ENCODE measurements at regions not wholly inside any gene's neighbourhood (a gene's known extent, or its start where the extent isn't known, plus 50 kb on each side); places are given as distances from the start of the nearest gene placed in this dataset.

DNA sequence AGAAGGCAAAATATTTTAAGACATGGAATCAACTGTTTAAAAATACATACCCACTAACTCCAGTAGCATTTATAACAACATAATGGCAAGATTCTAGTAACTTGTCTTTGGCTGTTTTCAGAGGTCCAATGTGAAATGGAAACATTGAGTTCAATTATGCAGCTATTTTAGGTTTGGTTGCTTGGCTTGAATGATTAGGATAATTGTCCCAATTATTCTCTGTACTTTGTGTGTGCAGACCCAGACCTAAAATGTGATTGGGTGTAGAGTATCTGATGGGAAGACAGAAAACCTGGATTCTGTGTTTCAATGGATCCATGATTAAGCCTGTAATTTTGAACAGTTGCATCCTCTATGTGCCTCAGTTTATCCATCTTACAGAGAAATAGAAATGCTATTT is 392.7 kb upstream of the NFE2L3 start:
- no peak for DNase-seq (ENCODE audit: low read depth, low spot score)
- Histone ChIP-seq H3K9ac (ENCODE audit: insufficient read length) (no peak overlapping the region), H3K36me3 (ENCODE audit: insufficient read depth, low read length) (no peaks in the 10 kb centered on the region), H3K4me3 (no peak overlapping the region), H3K27ac (no peak overlapping the region), H3K9me3 (ENCODE audit: low read depth, low read length) (no peaks in the 10 kb centered on the region)
- TF ChIP-seq FOXP2 (optimal IDR thresholded peaks at IDR 0.05; ENCODE audit: control extremely low read depth, extremely low read length, insufficient read depth) (no peak), POLR2AphosphoS5 (IDR thresholded peaks at IDR 0.05; ENCODE audit: borderline replicate concordance, low read depth, low read length) (no peak), EZH2 (IDR thresholded peaks at IDR 0.05) (no peak)

DNA sequence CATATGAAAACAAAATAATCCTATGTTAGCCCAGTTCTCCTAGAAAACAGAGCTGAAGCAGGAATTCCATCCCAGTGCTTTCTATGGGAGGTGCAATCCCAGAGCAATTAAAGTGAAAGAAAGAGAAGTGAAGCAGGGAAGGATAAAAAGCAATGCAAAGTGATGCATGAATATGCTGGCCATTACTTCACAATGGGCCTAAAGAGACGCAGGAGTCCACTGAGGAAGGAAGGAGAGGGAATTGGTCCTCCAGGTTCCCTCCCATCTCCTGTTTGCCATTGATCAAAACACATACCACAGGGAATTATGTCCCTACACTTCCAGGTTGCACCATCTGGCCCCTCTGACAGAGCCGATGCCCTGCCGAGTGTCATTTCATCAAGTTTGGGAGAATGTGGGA is 392.2 kb upstream of the NFE2L3 start:
- no peak for TF ChIP-seq EZH2 (IDR thresholded peaks at IDR 0.05)
- H3K27ac ChIP-seq, result no peak overlapping the region
- no peak overlapping the region for H3K4me3 ChIP-seq
- no peaks in the 10 kb centered on the region for H3K9me3 ChIP-seq (ENCODE audit: low read depth, low read length)
- H3K9ac ChIP-seq (ENCODE audit: insufficient read length), result no peak overlapping the region
- no peak for DNase-seq (ENCODE audit: low read depth, low spot score)
- H3K36me3 ChIP-seq (ENCODE audit: insufficient read depth, low read length), result no peaks in the 10 kb centered on the region

DNA sequence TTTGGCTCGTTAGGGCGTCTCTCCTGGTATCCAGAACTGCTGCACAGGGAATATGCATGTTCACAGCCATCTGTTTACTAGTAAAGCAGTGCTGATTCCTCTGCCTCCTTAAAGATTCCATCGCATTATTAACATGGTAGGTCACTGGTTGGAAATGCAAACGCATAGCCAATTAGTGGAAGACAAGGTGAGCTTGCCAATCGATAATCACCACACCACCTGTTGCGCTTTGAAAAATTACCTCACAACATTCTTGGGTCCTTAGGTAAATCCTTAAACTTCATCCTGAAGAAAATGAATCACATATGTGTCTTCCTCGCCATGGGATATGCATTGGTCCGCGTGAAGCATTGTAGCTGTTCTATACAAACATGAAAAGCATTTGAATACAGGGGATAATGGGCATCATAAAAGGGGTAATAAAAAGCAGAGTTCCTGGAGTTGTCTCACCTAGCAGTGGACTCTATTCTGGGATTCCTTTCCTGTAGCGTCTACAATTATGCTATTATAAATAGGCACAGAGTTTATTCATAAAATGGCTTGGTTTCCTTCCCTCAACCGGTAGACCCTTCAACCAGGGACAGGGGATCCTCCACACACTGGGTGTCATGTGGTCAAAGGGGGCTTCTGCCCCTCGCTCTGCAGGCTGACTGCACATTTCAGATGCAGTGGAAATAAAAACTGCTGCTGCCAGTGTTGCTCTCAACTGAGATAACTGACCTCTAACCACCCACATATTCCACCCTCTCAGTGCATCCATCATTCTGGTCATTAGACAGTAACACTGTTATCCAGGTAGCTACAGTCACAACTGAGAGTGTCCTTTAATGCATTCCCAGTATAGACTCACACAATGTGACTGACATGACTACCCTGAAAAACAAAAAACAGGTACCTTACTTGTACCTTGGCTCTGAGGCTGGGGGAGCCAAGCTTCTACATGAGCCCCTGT is 389.2 kb upstream of the NFE2L3 start:
- Histone ChIP-seq H3K9me3 (ENCODE audit: low read depth, low read length) (no peaks in the 10 kb centered on the region), H3K36me3 (ENCODE audit: insufficient read depth, low read length) (no peaks in the 10 kb centered on the region), H3K27ac (no peak overlapping the region), H3K4me3 (no peak overlapping the region), H3K9ac (ENCODE audit: insufficient read length) (no peak overlapping the region)
- TF ChIP-seq EZH2 (IDR thresholded peaks at IDR 0.05) (no peak), POLR2AphosphoS5 (IDR thresholded peaks at IDR 0.05; ENCODE audit: borderline replicate concordance, low read depth, low read length) (no peak), FOXP2 (optimal IDR thresholded peaks at IDR 0.05; ENCODE audit: control extremely low read depth, extremely low read length, insufficient read depth) (no peak)
- no peak for DNase-seq (ENCODE audit: low read depth, low spot score)

DNA sequence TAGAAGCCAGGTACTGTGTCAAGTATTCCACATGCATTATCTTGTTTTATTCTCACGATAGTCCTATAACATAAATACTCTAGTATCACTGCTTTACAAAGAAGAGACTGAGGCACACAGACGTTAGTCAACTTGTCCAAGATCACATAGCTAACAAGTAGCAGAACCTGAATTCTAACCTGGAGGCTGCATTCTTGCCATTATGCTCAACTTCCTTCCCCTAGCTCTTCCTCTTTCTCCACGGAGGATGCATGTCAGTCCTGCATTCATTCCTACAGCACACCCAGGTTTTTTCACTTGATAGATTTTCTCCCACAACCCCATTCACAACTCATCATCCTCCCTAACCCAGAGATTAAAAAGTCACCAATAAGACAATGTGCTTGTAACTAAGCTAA is 388.5 kb upstream of the NFE2L3 start:
- Histone ChIP-seq H3K36me3 (ENCODE audit: insufficient read depth, low read length) (no peaks in the 10 kb centered on the region), H3K4me3 (no peak overlapping the region), H3K9me3 (ENCODE audit: low read depth, low read length) (no peaks in the 10 kb centered on the region), H3K9ac (ENCODE audit: insufficient read length) (no peak overlapping the region), H3K27ac (no peak overlapping the region)
- no peak for DNase-seq (ENCODE audit: low read depth, low spot score)
- TF ChIP-seq FOXP2 (optimal IDR thresholded peaks at IDR 0.05; ENCODE audit: control extremely low read depth, extremely low read length, insufficient read depth) (no peak), EZH2 (IDR thresholded peaks at IDR 0.05) (no peak), POLR2AphosphoS5 (IDR thresholded peaks at IDR 0.05; ENCODE audit: borderline replicate concordance, low read depth, low read length) (no peak)

DNA sequence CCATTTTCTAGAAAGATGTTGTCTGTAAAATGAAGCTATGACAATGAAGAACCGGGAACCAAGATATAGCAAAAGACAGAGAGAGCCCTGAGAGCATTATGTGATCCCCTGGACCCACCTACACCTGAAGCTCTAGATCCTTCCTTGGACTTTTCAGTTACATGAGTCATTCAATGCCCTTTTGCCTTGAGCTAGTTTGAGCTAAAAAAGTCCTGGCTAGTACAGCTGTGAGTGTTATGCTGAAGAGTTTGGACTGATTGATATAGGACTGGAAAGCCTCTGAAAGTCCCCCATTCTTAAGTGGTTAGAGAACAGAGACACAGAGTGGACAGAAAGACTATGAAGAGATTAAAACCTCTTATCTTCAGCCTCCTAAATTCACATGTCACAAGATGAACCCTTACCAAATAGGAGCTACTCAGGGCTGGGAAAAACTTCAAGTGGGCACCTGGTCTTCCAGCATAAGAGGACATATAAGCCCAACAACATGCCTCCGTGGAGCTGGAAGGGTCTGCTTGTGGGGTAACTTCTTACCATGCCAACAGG is 386.8 kb upstream of the NFE2L3 start:
- H3K9ac ChIP-seq (ENCODE audit: insufficient read length), result no peak overlapping the region
- H3K9me3 ChIP-seq (ENCODE audit: low read depth, low read length), result no peaks in the 10 kb centered on the region
- no peak overlapping the region for H3K27ac ChIP-seq
- H3K4me3 ChIP-seq, result no peak overlapping the region
- no peak for TF ChIP-seq POLR2AphosphoS5 (IDR thresholded peaks at IDR 0.05; ENCODE audit: borderline replicate concordance, low read depth, low read length)
- no peak for TF ChIP-seq EZH2 (IDR thresholded peaks at IDR 0.05)
- TF ChIP-seq FOXP2 (optimal IDR thresholded peaks at IDR 0.05; ENCODE audit: control extremely low read depth, extremely low read length, insufficient read depth), result no peak
- no peak for DNase-seq (ENCODE audit: low read depth, low spot score)
- no peaks in the 10 kb centered on the region for H3K36me3 ChIP-seq (ENCODE audit: insufficient read depth, low read length)

DNA sequence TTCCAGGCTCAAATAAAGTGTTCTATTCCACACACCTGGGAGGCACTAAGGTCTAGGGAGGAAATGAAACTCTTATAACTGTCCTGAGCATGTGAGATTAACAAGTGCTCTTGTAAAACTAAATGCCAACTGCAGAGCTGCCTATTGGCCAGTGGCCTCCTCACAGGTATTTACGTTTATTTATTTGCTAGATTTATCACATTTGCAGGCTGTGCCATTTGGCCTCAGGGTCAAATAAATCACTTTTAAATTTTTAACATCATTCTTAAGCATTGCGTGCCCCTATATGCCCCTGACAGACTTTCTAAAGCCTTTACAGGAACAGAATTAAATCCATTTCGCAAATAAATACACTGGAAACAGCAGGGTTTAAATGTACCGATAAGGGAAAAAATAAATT is 381.8 kb upstream of the NFE2L3 start:
- TF ChIP-seq FOXP2 (optimal IDR thresholded peaks at IDR 0.05; ENCODE audit: control extremely low read depth, extremely low read length, insufficient read depth), result no peak
- no peak for TF ChIP-seq EZH2 (IDR thresholded peaks at IDR 0.05)
- no peak for TF ChIP-seq POLR2AphosphoS5 (IDR thresholded peaks at IDR 0.05; ENCODE audit: borderline replicate concordance, low read depth, low read length)
- Histone ChIP-seq H3K27ac (no peak overlapping the region), H3K36me3 (ENCODE audit: insufficient read depth, low read length) (no peaks in the 10 kb centered on the region), H3K4me3 (no peak overlapping the region), H3K9me3 (ENCODE audit: low read depth, low read length) (no peaks in the 10 kb centered on the region), H3K9ac (ENCODE audit: insufficient read length) (no peak overlapping the region)
- no peak for DNase-seq (ENCODE audit: low read depth, low spot score)

DNA sequence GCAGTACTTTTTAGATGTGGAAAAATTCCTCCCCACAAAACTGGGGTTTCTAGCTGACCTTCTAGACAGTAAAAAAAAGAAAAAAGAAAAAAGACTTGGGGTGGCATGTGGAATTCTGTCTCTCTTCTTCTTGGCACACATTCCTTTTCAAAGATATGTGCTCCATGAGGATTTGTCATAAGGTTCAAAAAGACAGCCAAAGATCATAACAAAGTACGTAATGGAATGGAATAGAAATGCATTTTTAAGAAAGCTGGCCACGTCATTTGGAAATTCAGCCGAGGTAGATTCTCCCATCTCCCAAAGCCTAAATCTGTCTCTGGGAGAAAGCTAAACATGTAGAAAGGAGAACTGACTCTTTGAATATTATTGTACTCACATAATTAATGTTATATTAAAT is 381.3 kb upstream of the NFE2L3 start:
- H3K36me3 ChIP-seq (ENCODE audit: insufficient read depth, low read length), result no peaks in the 10 kb centered on the region
- no peak for TF ChIP-seq POLR2AphosphoS5 (IDR thresholded peaks at IDR 0.05; ENCODE audit: borderline replicate concordance, low read depth, low read length)
- no peak for TF ChIP-seq EZH2 (IDR thresholded peaks at IDR 0.05)
- no peak for TF ChIP-seq FOXP2 (optimal IDR thresholded peaks at IDR 0.05; ENCODE audit: control extremely low read depth, extremely low read length, insufficient read depth)
- no peak for DNase-seq (ENCODE audit: low read depth, low spot score)
- no peak overlapping the region for H3K27ac ChIP-seq
- no peaks in the 10 kb centered on the region for H3K9me3 ChIP-seq (ENCODE audit: low read depth, low read length)
- no peak overlapping the region for H3K9ac ChIP-seq (ENCODE audit: insufficient read length)
- no peak overlapping the region for H3K4me3 ChIP-seq

DNA sequence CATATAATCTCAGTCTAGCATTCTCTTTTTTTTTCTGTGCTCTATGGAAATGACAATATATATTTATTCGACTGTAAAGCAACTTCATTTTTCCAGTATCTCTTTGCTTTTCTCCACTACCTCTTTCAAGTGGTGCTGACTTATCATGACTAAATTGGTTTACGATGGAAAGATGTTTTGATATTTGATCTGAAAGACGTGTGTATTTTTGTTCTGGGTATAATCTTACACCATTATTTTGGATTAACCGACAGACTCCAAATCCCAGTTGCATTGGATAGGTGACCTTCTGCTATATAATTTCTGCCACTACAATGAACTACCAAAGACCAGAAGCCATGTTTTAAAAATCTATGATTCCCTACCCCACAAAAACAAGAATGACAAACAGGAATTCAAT is 380.5 kb upstream of the NFE2L3 start:
- TF ChIP-seq EZH2 (IDR thresholded peaks at IDR 0.05) (no peak), FOXP2 (optimal IDR thresholded peaks at IDR 0.05; ENCODE audit: control extremely low read depth, extremely low read length, insufficient read depth) (no peak), POLR2AphosphoS5 (IDR thresholded peaks at IDR 0.05; ENCODE audit: borderline replicate concordance, low read depth, low read length) (no peak)
- Histone ChIP-seq H3K27ac (no peak overlapping the region), H3K9ac (ENCODE audit: insufficient read length) (no peak overlapping the region), H3K4me3 (no peak overlapping the region), H3K9me3 (ENCODE audit: low read depth, low read length) (no peaks in the 10 kb centered on the region), H3K36me3 (ENCODE audit: insufficient read depth, low read length) (no peaks in the 10 kb centered on the region)
- no peak for DNase-seq (ENCODE audit: low read depth, low spot score)

Data from SK-N-MC (cell line).